A673 (cell line): ENCODE measurements at regions not wholly inside any gene's neighbourhood (a gene's known extent, or its start where the extent isn't known, plus 50 kb on each side); places are given as distances from the start of the nearest gene placed in this dataset.
"Not testable (repeated sequence)": the region's sequence is repeated elsewhere in the genome, so short reads cannot be mapped to it uniquely, and the experiment has no call there.

Source experiments
- CTCF ChIP-seq: fragments of 300-800, 200-600 bp; sonication (generic); conservative IDR thresholded peaks from 2 replicates; pipeline ENCODE4 v1.5.1; 2017; ENCODE audit warnings: low read depth, mild to moderate bottlenecking, antibody characterized with exemption, low read length, moderate library complexity, mixed read lengths
- EZH2 ChIP-seq: fragments of 200-600 bp; sonication (generic); IDR thresholded peaks from 2 replicates; pipeline ENCODE4 v1.6.1; 2017; ENCODE audit warnings: borderline replicate concordance, low read depth, mild to moderate bottlenecking, mixed read lengths, antibody characterized with exemption, low read length; ENCODE audit not compliant: poor library complexity, severe bottlenecking

- TF ChIP-seq CTCF, EZH2: not testable (repeated sequence)
Measured at GRCh38 chr7:149963985-149964384, 90.2 kb downstream of the ATP6V0E2 start.
